ENCODE measurements at regions not wholly inside any gene's neighbourhood (a gene's known extent, or its start where the extent isn't known, plus 50 kb on each side); places are given as distances from the start of the nearest gene placed in this dataset.

DNA sequence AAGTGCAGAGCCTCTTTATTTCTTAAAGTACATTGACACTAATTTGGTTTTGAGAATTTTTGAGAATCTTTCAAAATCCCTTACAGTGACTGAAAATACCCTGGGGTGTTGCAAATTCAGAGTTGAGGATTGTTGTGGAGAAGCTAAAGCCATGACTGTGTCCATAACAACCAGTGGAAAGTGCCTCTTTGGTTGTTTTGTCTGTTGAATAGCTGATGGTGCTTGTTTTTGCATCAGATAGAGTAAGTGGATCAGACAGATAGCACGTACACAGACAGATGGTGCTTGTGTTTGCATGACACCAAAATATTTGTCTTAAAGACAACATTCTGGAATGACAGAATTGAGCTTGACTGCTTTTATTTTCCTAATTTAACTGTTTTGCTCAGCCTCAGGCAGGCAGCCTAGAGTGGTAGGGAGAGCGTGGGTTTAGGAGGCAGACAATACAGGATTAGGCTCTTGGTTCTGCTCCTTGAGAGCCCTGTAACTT, 265.0 kb downstream of the IL20RB start:
- no peak overlapping the region for H3K4me3 Mint-ChIP-seq
- TF ChIP-seq, protein P1, sequence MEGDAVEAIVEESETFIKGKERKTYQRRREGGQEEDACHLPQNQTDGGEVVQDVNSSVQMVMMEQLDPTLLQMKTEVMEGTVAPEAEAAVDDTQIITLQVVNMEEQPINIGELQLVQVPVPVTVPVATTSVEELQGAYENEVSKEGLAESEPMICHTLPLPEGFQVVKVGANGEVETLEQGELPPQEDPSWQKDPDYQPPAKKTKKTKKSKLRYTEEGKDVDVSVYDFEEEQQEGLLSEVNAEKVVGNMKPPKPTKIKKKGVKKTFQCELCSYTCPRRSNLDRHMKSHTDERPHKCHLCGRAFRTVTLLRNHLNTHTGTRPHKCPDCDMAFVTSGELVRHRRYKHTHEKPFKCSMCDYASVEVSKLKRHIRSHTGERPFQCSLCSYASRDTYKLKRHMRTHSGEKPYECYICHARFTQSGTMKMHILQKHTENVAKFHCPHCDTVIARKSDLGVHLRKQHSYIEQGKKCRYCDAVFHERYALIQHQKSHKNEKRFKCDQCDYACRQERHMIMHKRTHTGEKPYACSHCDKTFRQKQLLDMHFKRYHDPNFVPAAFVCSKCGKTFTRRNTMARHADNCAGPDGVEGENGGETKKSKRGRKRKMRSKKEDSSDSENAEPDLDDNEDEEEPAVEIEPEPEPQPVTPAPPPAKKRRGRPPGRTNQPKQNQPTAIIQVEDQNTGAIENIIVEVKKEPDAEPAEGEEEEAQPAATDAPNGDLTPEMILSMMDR (IDR thresholded peaks at IDR 0.05): no peak
- peaks cover 28% of the 10 kb centered on the region for H3K9me3 Mint-ChIP-seq
- H3K36me3 Mint-ChIP-seq (ENCODE audit: low read depth): no peaks in the 10 kb centered on the region
- no peak for DNase-seq
- H3K27ac Mint-ChIP-seq: no peak overlapping the region
- no peaks in the 10 kb centered on the region for H3K27me3 Mint-ChIP-seq (ENCODE audit: insufficient read depth)
- H3K4me1 Mint-ChIP-seq (ENCODE audit: low read depth): no peaks in the 10 kb centered on the region

DNA sequence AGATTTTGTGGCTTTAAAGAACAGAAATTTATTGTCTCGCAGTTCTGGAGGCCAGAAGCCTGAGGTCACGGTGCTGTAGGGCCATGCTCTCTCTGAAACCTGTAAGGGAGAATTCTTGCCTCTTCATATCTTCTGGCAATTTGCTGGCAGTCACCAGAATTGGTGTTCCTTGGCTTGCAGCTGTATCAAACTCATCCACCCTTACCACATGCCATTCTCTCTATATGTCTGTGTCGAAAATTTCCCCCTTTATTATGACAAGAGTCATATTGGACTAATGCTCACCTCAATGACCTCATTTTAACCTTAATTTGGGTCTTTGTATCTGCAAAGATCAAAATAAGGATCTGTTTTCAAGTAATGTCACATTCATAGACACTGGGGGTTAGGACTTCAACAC, 266.7 kb downstream of the IL20RB start:
- TF ChIP-seq, protein P1 (IDR thresholded peaks at IDR 0.05): no peak
- Mint-ChIP-seq H3K27ac (no peak overlapping the region), H3K27me3 (ENCODE audit: insufficient read depth) (no peaks in the 10 kb centered on the region), H3K4me3 (no peak overlapping the region), H3K9me3 (peaks cover 31% of the 10 kb centered on the region), H3K36me3 (ENCODE audit: low read depth) (no peaks in the 10 kb centered on the region; the same call in 1 of the 2 replicates), H3K4me1 (ENCODE audit: low read depth) (no peaks in the 10 kb centered on the region)
- DNase-seq: no peak

DNA sequence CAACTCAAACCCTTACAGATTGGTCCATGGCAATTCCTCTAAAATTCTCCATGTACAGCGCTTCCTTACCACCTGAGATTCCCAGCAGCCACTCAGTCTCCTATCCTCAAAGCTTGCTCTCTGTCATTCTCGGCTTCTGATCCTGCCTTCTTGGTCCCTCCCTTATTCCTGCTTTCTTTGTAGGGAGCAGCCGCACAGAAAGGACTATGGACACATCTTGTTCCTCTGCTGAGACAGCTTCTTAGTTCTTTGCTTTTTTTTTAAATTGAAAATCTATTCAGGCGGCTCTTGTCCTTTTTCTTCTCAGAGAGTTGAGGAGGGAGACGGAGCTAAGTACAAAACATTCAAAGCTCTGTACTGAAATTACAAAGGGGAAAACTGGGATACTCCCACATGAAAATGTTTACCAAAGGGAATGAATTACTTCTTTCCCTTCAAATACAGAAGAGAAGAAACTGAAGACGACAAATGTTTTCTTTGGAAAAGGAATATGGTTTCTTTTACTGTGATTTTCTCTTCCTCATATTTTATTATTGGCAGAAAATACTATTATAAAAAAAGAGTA, 285.1 kb downstream of the IL20RB start:
- Mint-ChIP-seq H3K4me3 (no peak overlapping the region), H3K4me1 (ENCODE audit: low read depth) (no peaks in the 10 kb centered on the region), H3K27ac (no peak overlapping the region), H3K27me3 (ENCODE audit: insufficient read depth) (no peaks in the 10 kb centered on the region), H3K9me3 (peaks cover 20% of the 10 kb centered on the region), H3K36me3 (ENCODE audit: low read depth) (no peaks in the 10 kb centered on the region)
- no peak for DNase-seq
- TF ChIP-seq, protein P1 (IDR thresholded peaks at IDR 0.05): no peak

DNA sequence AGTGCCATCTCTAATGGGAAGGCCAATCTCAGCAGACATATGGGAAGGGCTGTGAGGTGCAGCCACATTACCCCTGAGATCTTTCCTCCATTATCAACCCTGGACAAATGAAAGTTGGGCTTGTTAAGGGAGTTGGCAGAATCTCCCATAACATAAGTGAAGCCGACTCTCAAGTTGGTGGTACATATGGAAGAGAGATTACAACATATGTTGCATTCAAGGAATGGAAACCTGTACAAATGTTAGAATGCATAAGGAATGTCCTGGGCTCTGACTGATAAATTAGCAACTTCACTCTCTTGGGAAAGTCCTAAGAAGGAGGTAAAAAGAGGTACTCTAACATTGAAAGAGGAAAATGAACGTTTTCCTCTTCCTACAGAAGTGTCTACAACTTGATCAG, 288.7 kb downstream of the IL20RB start:
- DNase-seq: no peak
- Mint-ChIP-seq H3K9me3 (peaks cover 31% of the 10 kb centered on the region), H3K4me3 (no peak overlapping the region), H3K36me3 (ENCODE audit: low read depth) (no peaks in the 10 kb centered on the region), H3K4me1 (ENCODE audit: low read depth) (no peaks in the 10 kb centered on the region), H3K27me3 (ENCODE audit: insufficient read depth) (no peaks in the 10 kb centered on the region), H3K27ac (no peak overlapping the region)
- TF ChIP-seq, protein P1 (IDR thresholded peaks at IDR 0.05): no peak

DNA sequence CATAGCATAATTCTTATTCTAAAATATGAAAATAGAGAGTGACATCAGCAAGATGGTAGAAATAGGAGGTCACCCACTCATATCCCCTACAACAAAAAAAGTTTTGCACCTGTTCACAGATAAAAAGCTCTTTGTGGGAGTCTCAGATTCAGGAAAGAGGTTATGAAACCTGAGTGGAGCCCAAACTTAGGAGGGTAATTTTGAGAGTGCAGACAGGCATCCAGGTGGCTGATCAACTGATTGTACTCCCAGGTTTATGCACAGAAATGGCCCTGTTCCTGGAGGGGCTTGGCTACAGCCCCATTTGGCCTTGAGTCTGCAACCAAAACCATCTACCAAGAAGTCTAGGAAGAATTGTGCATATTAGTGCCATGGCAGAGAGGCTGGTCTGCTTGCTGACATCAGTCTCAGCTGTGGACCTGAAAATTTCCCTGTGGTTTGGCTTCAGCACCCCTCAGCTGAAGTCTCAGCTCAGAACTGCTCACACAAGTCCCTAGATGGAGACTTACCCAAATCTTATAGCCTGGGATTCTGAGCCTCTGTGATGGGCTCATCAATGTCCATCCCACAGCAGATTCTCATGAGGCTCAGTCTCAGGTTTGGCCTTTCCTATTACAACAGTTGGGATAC, 291.6 kb downstream of the IL20RB start:
- no peak overlapping the region for H3K4me3 Mint-ChIP-seq
- TF ChIP-seq, protein P1 (IDR thresholded peaks at IDR 0.05): no peak
- no peaks in the 10 kb centered on the region for H3K27me3 Mint-ChIP-seq (ENCODE audit: insufficient read depth)
- H3K27ac Mint-ChIP-seq: no peak overlapping the region
- no peaks in the 10 kb centered on the region for H3K4me1 Mint-ChIP-seq (ENCODE audit: low read depth)
- H3K9me3 Mint-ChIP-seq: peaks cover 45% of the 10 kb centered on the region
- H3K36me3 Mint-ChIP-seq (ENCODE audit: low read depth): no peaks in the 10 kb centered on the region
- no peak for DNase-seq

All from HFFc6 (cell line).